SK-N-SH (cell line): ENCODE measurements at regions not wholly inside any gene's neighbourhood (a gene's known extent, or its start where the extent isn't known, plus 50 kb on each side); places are given as distances from the start of the nearest gene placed in this dataset.

Experiments
- CTCF ChIA-PET: fragments of 300-600, 350-600 bp; formaldehyde crosslinking; extraction: SDS; loops from one replicate; lab custom pipeline; 2021; lab: Yijun Ruan, JAX
- POLR2A ChIA-PET: fragments of 350-600 bp; sonication (Branson Sonifier 250); formaldehyde crosslinking; extraction: SDS; loops from one replicate; lab custom pipeline; 2020; ENCODE audit warnings: antibody characterized with exemption, inconsistent platforms; lab: Yijun Ruan, JAX
- DNase-seq: peaks from one replicate; pipeline ENCODE4 v3.0.0; 2012
- H2AFZ ChIP-seq: fragments of 200-600 bp; sonication (generic); 2 replicates; pipeline ENCODE4 v1.8.1; 2016; ENCODE audit warnings: antibody characterized with exemption, mild to moderate bottlenecking, low read depth
- H3F3A ChIP-seq: fragments of 200-600 bp; sonication (generic); replicated peaks from 2 replicates; pipeline ENCODE3; 2016; ENCODE audit warnings: antibody characterized with exemption, mild to moderate bottlenecking; ENCODE audit not compliant: insufficient read depth
- H3K27ac ChIP-seq, 2 experiments: fragments of 200-500 bp in 1 of 2; fragments of 200-600 bp in 1 of 2; sonication (Bioruptor generic) in 1 of 2; sonication (generic), shearing (Covaris generic) in 1 of 2; 2 replicates each; pipeline versions ENCODE4 v1.5.1 to v1.6.1; 2014 to 2016; ENCODE audit warnings: low read depth in 2 of 2, inconsistent platforms in 1 of 2, low read length in 1 of 2, mild to moderate bottlenecking in 1 of 2, mixed read lengths in 1 of 2
- H3K27me3 ChIP-seq: fragments of 200-600 bp; sonication (generic), shearing (Covaris generic); 2 replicates; pipeline ENCODE4 v1.6.1; 2016; ENCODE audit warnings: mixed run types; ENCODE audit not compliant: insufficient read depth
- H3K36me3 ChIP-seq, 2 experiments: fragments of 200-500 bp in 1 of 2; fragments of 200-600 bp in 1 of 2; sonication (Bioruptor generic) in 1 of 2; sonication (generic) in 1 of 2; replicated peaks in 1 of 2; 2 replicates each; pipeline versions ENCODE3 to v1.5.1; 2014 to 2016; ENCODE audit warnings: low read length in 1 of 2, mild to moderate bottlenecking in 1 of 2; ENCODE audit not compliant: insufficient read depth in 2 of 2, control insufficient read depth in 1 of 2
- H3K4me1 ChIP-seq, 2 experiments: fragments of 200-500 bp in 1 of 2; fragments of 200-600 bp in 1 of 2; sonication (Bioruptor generic) in 1 of 2; sonication (generic), shearing (Covaris generic) in 1 of 2; 2 replicates each; pipeline versions ENCODE4 v1.5.1 to v1.6.1; 2014 to 2016; ENCODE audit warnings: low read depth in 1 of 2, low read length in 1 of 2, mixed run types in 1 of 2; ENCODE audit not compliant: insufficient read depth in 2 of 2, control insufficient read depth in 1 of 2
- H3K4me2 ChIP-seq: fragments of 200-600 bp; sonication (generic), shearing (Covaris generic); 2 replicates; pipeline ENCODE4 v1.6.1; 2017; ENCODE audit warnings: mixed run types
- H3K4me3 ChIP-seq, 2 experiments: fragments of 200-500 bp in 1 of 2; fragments of 200-600 bp in 1 of 2; sonication (Bioruptor generic) in 1 of 2; sonication (generic), shearing (Covaris generic) in 1 of 2; 2 replicates each; pipeline versions ENCODE4 v1.5.1 to v1.8.1; 2014 to 2016; ENCODE audit warnings: low read depth in 2 of 2, inconsistent platforms in 1 of 2, low read length in 1 of 2, mild to moderate bottlenecking in 1 of 2, mixed read lengths in 1 of 2, moderate library complexity in 1 of 2
- H3K79me2 ChIP-seq: fragments of 200-600 bp; sonication (generic); 2 replicates; pipeline ENCODE4 v1.8.1; 2017; ENCODE audit warnings: mild to moderate bottlenecking; ENCODE audit not compliant: insufficient read depth
- H3K9ac ChIP-seq: fragments of 200-600 bp; sonication (generic); 2 replicates; pipeline ENCODE4 v1.6.1; 2017; ENCODE audit warnings: mixed run types
- H3K9me2 ChIP-seq: fragments of 200-600 bp; sonication (generic); 2 replicates; pipeline ENCODE4 v1.6.1; 2017; ENCODE audit warnings: mixed run types
- H3K9me3 ChIP-seq: fragments of 200-600 bp; sonication (generic); 2 replicates; pipeline ENCODE4 v1.6.1; 2017; ENCODE audit warnings: mixed run types, mild to moderate bottlenecking, moderate library complexity
- H4K20me1 ChIP-seq: fragments of 200-600 bp; sonication (generic); 2 replicates; pipeline ENCODE4 v1.6.1; 2017; ENCODE audit warnings: mild to moderate bottlenecking, mixed run types; ENCODE audit not compliant: insufficient read depth
- EP300 ChIP-seq, 2 experiments: IDR thresholded peaks; 2 replicates each; pipeline versions ENCODE4 v1.4.0 to v1.6.1; 2012; ENCODE audit warnings: borderline replicate concordance in 1 of 2, low read depth in 1 of 2, low read length in 1 of 2
- GATA2 ChIP-seq: sonication (generic); formaldehyde crosslinking; IDR thresholded peaks from 2 replicates; pipeline ENCODE4 v1.5.0; 2020; ENCODE audit warnings: mild to moderate bottlenecking, missing genetic modification reagents
- NFIC ChIP-seq: IDR thresholded peaks from 2 replicates; pipeline ENCODE4 v1.4.0; 2012; ENCODE audit warnings: borderline replicate concordance
- PBX3 ChIP-seq: IDR thresholded peaks from 2 replicates; pipeline ENCODE4; 2012
- TAF1 ChIP-seq: IDR thresholded peaks from 2 replicates; pipeline ENCODE4 v1.6.1; 2012; ENCODE audit warnings: low read depth, mild to moderate bottlenecking, low read length, moderate library complexity, borderline replicate concordance
- TCF12 ChIP-seq: IDR thresholded peaks from 2 replicates; pipeline ENCODE4 v1.4.0; 2012
- USF1 ChIP-seq: IDR thresholded peaks from 2 replicates; pipeline ENCODE4 v1.4.0; 2012; ENCODE audit warnings: low read depth, borderline replicate concordance
- YY1 ChIP-seq: IDR thresholded peaks from 2 replicates; pipeline ENCODE4 v1.4.0; 2012; ENCODE audit warnings: low read depth, mild to moderate bottlenecking
- WGBS: methylation state at CpG from one replicate; pipeline ENCODE4 v1.1.6; 2017; ENCODE audit warnings: low lambda C conversion rate; 5-methylcytosine and 5-hydroxymethylcytosine counted together
- TF ChIP-seq, protein P1 (sequence below): fragments of 200-600 bp; sonication (generic); IDR thresholded peaks from 2 replicates; pipeline ENCODE4 v1.6.1; 2017; ENCODE audit warnings: antibody characterized with exemption, mild to moderate bottlenecking, moderate library complexity

DNA sequence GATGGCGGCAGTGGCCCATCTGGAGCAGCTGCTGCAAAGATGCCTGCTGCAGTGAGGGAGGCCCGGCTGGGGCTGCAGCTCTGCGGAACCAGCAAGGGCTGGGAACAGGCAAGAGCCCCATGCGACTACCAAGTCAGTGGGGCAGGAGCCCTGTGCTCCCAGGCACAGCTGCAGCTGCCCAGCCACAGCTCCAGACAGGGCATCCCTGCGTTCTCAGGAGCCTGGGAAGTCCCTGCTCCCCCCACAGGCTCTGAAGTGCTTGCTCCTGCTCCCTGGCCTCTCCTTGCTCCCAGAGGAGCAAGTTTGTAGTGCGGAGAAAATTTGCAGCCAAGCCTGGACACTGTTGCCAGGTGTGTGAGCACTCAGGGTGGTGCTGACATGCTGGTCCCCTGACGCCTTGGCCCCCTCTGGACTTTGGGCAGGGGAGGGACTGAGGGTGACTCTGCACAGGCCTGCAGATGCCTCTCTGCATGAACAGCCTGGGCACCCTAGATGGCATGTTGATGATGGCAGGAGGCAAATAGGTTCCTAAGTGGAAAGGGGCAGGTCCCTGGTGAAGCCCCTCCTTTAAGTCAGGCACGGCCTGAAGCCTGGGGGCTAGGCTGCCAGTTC lies 105.6 kb downstream of the LYZL1 start:
- Histone ChIP-seq H2AFZ (no peak overlapping the region), H3K79me2 (no peaks in the 10 kb centered on the region), H3K9ac (no peak overlapping the region), H3K27me3 (peaks cover 27% of the 10 kb centered on the region; the same call in 1 of the 2 replicates), H4K20me1 (no peaks in the 10 kb centered on the region)
- TF ChIP-seq TCF12 (no peak), YY1 (no peak), USF1 (no peak), NFIC (no peak), PBX3 (no peak)
- TF ChIP-seq, all 33 proteins: peak for 0
- no peaks in the 10 kb centered on the region for H3K9me3 ChIP-seq
- no peak overlapping the region for H3K27ac ChIP-seq
- H3K36me3 ChIP-seq, result no peaks in the 10 kb centered on the region
- POLR2A ChIA-PET, result no interaction called here
- H3F3A ChIP-seq, result no peaks in the 10 kb centered on the region
- no peaks in the 10 kb centered on the region; a peak in 1 of 4 replicates for H3K4me1 ChIP-seq
- no peak overlapping the region for H3K4me2 ChIP-seq
- no peak for DNase-seq
- H3K4me3 ChIP-seq, result no peak overlapping the region
- WGBS, result 76% methylated on average over 5 of the region's 8 CpGs
- no peaks in the 10 kb centered on the region for H3K9me2 ChIP-seq
- CTCF ChIA-PET, result interaction anchor here (0.7 to 4.5 kb wide), 9 partner anchors 10 to 218 kb away, joined by 3 to 28 read pairs (median 3); no protein-coding TSS in a partner anchor

GRCh38 chr10:29395409-29395808 lies 106.5 kb downstream of the LYZL1 start:
- no peaks in the 10 kb centered on the region for H3K9me3 ChIP-seq
- TF ChIP-seq GATA2 (no peak), TAF1 (no peak), EP300 (IDR thresholded peaks at IDR 0.05; ENCODE audit: borderline replicate concordance in 1 of 2, low read depth in 1 of 2, low read length in 1 of 2) (no peak)
- TF ChIP-seq, protein P1, sequence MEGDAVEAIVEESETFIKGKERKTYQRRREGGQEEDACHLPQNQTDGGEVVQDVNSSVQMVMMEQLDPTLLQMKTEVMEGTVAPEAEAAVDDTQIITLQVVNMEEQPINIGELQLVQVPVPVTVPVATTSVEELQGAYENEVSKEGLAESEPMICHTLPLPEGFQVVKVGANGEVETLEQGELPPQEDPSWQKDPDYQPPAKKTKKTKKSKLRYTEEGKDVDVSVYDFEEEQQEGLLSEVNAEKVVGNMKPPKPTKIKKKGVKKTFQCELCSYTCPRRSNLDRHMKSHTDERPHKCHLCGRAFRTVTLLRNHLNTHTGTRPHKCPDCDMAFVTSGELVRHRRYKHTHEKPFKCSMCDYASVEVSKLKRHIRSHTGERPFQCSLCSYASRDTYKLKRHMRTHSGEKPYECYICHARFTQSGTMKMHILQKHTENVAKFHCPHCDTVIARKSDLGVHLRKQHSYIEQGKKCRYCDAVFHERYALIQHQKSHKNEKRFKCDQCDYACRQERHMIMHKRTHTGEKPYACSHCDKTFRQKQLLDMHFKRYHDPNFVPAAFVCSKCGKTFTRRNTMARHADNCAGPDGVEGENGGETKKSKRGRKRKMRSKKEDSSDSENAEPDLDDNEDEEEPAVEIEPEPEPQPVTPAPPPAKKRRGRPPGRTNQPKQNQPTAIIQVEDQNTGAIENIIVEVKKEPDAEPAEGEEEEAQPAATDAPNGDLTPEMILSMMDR, result no peak
- no peaks in the 10 kb centered on the region for H3K79me2 ChIP-seq
- no peaks in the 10 kb centered on the region for H3F3A ChIP-seq
- no peak overlapping the region for H3K4me3 ChIP-seq
- H3K4me1 ChIP-seq, result no peaks in the 10 kb centered on the region; a peak in 1 of 4 replicates
- no peak overlapping the region for H3K27ac ChIP-seq
- H3K27me3 ChIP-seq, result peaks cover 27% of the 10 kb centered on the region; the same call in 1 of the 2 replicates
- H3K9ac ChIP-seq, result no peak overlapping the region
- ChIA-PET POLR2A (no interaction called here), CTCF (interaction anchor here (0.7 to 3.0 kb wide), 4 partner anchors 14 to 217 kb away, joined by 3 to 8 read pairs (median 3); no protein-coding TSS in a partner anchor)
- 65% methylated on average over 3 of the region's 6 CpGs for WGBS
- H2AFZ ChIP-seq, result no peak overlapping the region
- H3K4me2 ChIP-seq, result no peak overlapping the region
- no peaks in the 10 kb centered on the region for H3K36me3 ChIP-seq
- no peak for DNase-seq
- no peaks in the 10 kb centered on the region for H4K20me1 ChIP-seq
- H3K9me2 ChIP-seq, result no peaks in the 10 kb centered on the region
